Spinal cord (tissue), 9 donors: ENCODE measurements at regions not wholly inside any gene's neighbourhood (a gene's known extent, or its start where the extent isn't known, plus 50 kb on each side); places are given as distances from the start of the nearest gene placed in this dataset.

Source experiments
- DNase-seq, 6 donors: peaks; one replicate each; pipeline versions ENCODE4 v3.0.0 to v3.0.0-alpha.2; 2013 to 2015; ENCODE audit warnings: low spot score in 6 of 6, low read depth in 4 of 6
- H3K27ac ChIP-seq: one replicate; pipeline ENCODE4 v1.5.1; 2013; ENCODE audit warnings: low read depth, low read length, control low read depth
- H3K27me3 ChIP-seq: one replicate; pipeline ENCODE4 v1.6.1; 2013; ENCODE audit warnings: low read length; ENCODE audit not compliant: control insufficient read depth, insufficient read depth
- H3K36me3 ChIP-seq: one replicate; pipeline ENCODE4 v1.6.1; 2013; ENCODE audit warnings: low read length; ENCODE audit not compliant: control insufficient read depth, insufficient read depth
- H3K4me1 ChIP-seq: one replicate; pipeline ENCODE4 v1.6.1; 2013; ENCODE audit warnings: low read length; ENCODE audit not compliant: control insufficient read depth, insufficient read depth
- H3K4me3 ChIP-seq: one replicate; pipeline ENCODE4 v1.5.1; 2013; ENCODE audit warnings: low read depth, low read length, control low read depth
- H3K9me3 ChIP-seq: one replicate; pipeline ENCODE4 v1.6.1; 2013; ENCODE audit warnings: low read length; ENCODE audit not compliant: control insufficient read depth, insufficient read depth
- WGBS: methylation state at CpG from one replicate; pipeline ENCODE4 v1.1.5; 2013; ENCODE audit warnings: missing lambda C conversion rate; ENCODE audit not compliant: insufficient coverage; 5-methylcytosine and 5-hydroxymethylcytosine counted together
- donor health status: healthy.

- no peak overlapping the region for H3K27ac ChIP-seq
- 90% methylated on average over 5 of the region's 6 CpGs for WGBS
- H3K4me3 ChIP-seq = no peak overlapping the region
- H3K27me3 ChIP-seq = no peaks in the 10 kb centered on the region
- DNase-seq = no peak
- H3K36me3 ChIP-seq = no peaks in the 10 kb centered on the region
- H3K4me1 ChIP-seq = no peaks in the 10 kb centered on the region
- no peaks in the 10 kb centered on the region for H3K9me3 ChIP-seq
Measured at GRCh38 chr4:17272154-17272553, 239.7 kb downstream of the QDPR start.

- H3K4me3 ChIP-seq = no peak overlapping the region
- 84% methylated on average over 3 of the region's 4 CpGs for WGBS
- no peaks in the 10 kb centered on the region for H3K9me3 ChIP-seq
- H3K36me3 ChIP-seq = no peaks in the 10 kb centered on the region
- no peaks in the 10 kb centered on the region for H3K27me3 ChIP-seq
- no peaks in the 10 kb centered on the region for H3K4me1 ChIP-seq
- no peak for DNase-seq
- H3K27ac ChIP-seq = no peak overlapping the region
Measured at GRCh38 chr4:17265653-17266052, 246.2 kb downstream of the QDPR start.

GRCh38 chr4:17265139-17265538 is 246.8 kb downstream of the QDPR start:
- WGBS = no CpG with 5 or more reads among the region's 2 CpGs
- Histone ChIP-seq H3K4me1 (no peaks in the 10 kb centered on the region), H3K27ac (no peak overlapping the region), H3K4me3 (no peak overlapping the region), H3K27me3 (no peaks in the 10 kb centered on the region), H3K9me3 (peaks cover 2% of the 10 kb centered on the region), H3K36me3 (no peaks in the 10 kb centered on the region)
- DNase-seq = no peak

- H3K27me3 ChIP-seq = no peaks in the 10 kb centered on the region
- no peaks in the 10 kb centered on the region for H3K4me1 ChIP-seq
- H3K4me3 ChIP-seq = no peak overlapping the region
- WGBS = 92% methylated on average over 2 of the region's 4 CpGs
- no peaks in the 10 kb centered on the region for H3K36me3 ChIP-seq
- no peak for DNase-seq
- H3K27ac ChIP-seq = no peak overlapping the region
- peaks cover 2% of the 10 kb centered on the region for H3K9me3 ChIP-seq
Measured at GRCh38 chr4:17260166-17260907, 251.6 kb downstream of the QDPR start.

- no peaks in the 10 kb centered on the region for H3K36me3 ChIP-seq
- DNase-seq = no peak
- 80% methylated on average over 1 of the region's 2 CpGs for WGBS
- no peak overlapping the region for H3K4me3 ChIP-seq
- H3K27ac ChIP-seq = no peak overlapping the region
- no peaks in the 10 kb centered on the region for H3K4me1 ChIP-seq
- H3K9me3 ChIP-seq = peaks cover 2% of the 10 kb centered on the region
- H3K27me3 ChIP-seq = no peaks in the 10 kb centered on the region
Measured at GRCh38 chr4:17258106-17258505, 253.8 kb downstream of the QDPR start.

GRCh38 chr4:17252131-17252530 is 259.8 kb downstream of the QDPR start:
- Histone ChIP-seq H3K36me3 (no peaks in the 10 kb centered on the region), H3K27me3 (no peaks in the 10 kb centered on the region), H3K4me3 (no peak overlapping the region), H3K27ac (no peak overlapping the region), H3K9me3 (no peaks in the 10 kb centered on the region), H3K4me1 (no peaks in the 10 kb centered on the region)
- DNase-seq = peak in 1 of 6 donors; percentile 50
- no CpG with 5 or more reads among the region's 2 CpGs for WGBS

GRCh38 chr4:17251101-17251500 is 260.8 kb downstream of the QDPR start:
- no peak overlapping the region for H3K4me3 ChIP-seq
- no peaks in the 10 kb centered on the region for H3K9me3 ChIP-seq
- 50% methylated on average over 2 of the region's 3 CpGs for WGBS
- no peak overlapping the region for H3K27ac ChIP-seq
- no peaks in the 10 kb centered on the region for H3K36me3 ChIP-seq
- no peaks in the 10 kb centered on the region for H3K27me3 ChIP-seq
- DNase-seq = peak in 1 of 6 donors; percentile 46
- no peaks in the 10 kb centered on the region for H3K4me1 ChIP-seq

- Histone ChIP-seq H3K9me3 (no peaks in the 10 kb centered on the region), H3K27me3 (no peaks in the 10 kb centered on the region), H3K27ac (no peak overlapping the region), H3K4me3 (no peak overlapping the region), H3K36me3 (no peaks in the 10 kb centered on the region), H3K4me1 (no peaks in the 10 kb centered on the region)
- peak in 1 of 6 donors; percentile 93 for DNase-seq
- WGBS = no CpG with 5 or more reads among the region's 4 CpGs
Measured at GRCh38 chr4:17250591-17250990, 261.3 kb downstream of the QDPR start.

- WGBS = no CpG with 5 or more reads among the region's 2 CpGs
- Histone ChIP-seq H3K27ac (no peak overlapping the region), H3K36me3 (no peaks in the 10 kb centered on the region), H3K27me3 (no peaks in the 10 kb centered on the region), H3K4me1 (no peaks in the 10 kb centered on the region), H3K9me3 (no peaks in the 10 kb centered on the region), H3K4me3 (no peak overlapping the region)
- DNase-seq = peak in 1 of 6 donors; percentile 55
Measured at GRCh38 chr4:17246656-17247055, 265.2 kb downstream of the QDPR start.

- Histone ChIP-seq H3K36me3 (no peaks in the 10 kb centered on the region), H3K4me1 (no peaks in the 10 kb centered on the region), H3K27me3 (no peaks in the 10 kb centered on the region), H3K4me3 (no peak overlapping the region), H3K9me3 (no peaks in the 10 kb centered on the region), H3K27ac (no peak overlapping the region)
- no peak for DNase-seq
- no CpG with 5 or more reads among the region's 1 CpG for WGBS
Measured at GRCh38 chr4:17241835-17242234, 270.1 kb downstream of the QDPR start.
